H1 (cell line): ENCODE measurements at regions not wholly inside any gene's neighbourhood (a gene's known extent, or its start where the extent isn't known, plus 50 kb on each side); places are given as distances from the start of the nearest gene placed in this dataset.

Experiments
- CTCF ChIA-PET: fragments of 300-600 bp; sonication (Branson Sonifier 250); formaldehyde crosslinking; loops from one replicate; lab custom pipeline; 2021; ENCODE audit not compliant: partially characterized antibody; lab: Charles Lee
- POLR2A ChIA-PET: fragments of 300-600 bp; sonication (Branson Sonifier 250); formaldehyde crosslinking; loops from one replicate; lab custom pipeline; 2021; ENCODE audit warnings: inconsistent platforms; ENCODE audit not compliant: partially characterized antibody; lab: Charles Lee
- DNase-seq, 2 experiments: peaks; one replicate each; pipeline versions ENCODE4 v3.0.0 to v3.0.0-alpha.2; 2010 to 2022; ENCODE audit warnings: low spot score in 2 of 2, low read depth in 1 of 2, mixed read lengths in 1 of 2
- FAIRE-seq: peaks from 2 replicates; lab custom pipeline; 2011; peaks lifted over from hg19 to GRCh38; lab: Jason Lieb, UNC
- H2AFZ ChIP-seq: 2 replicates; pipeline ENCODE4 v1.8.1; 2012; ENCODE audit warnings: low read length, inconsistent platforms
- H2AK5ac ChIP-seq: 2 replicates; pipeline ENCODE4 v1.6.1; 2013; ENCODE audit warnings: low read depth, low read length
- H2BK120ac ChIP-seq: replicated peaks from 2 replicates; pipeline ENCODE3; 2013; ENCODE audit warnings: low read depth, low read length, inconsistent platforms
- H2BK12ac ChIP-seq: 2 replicates; pipeline ENCODE4 v1.6.1; 2013; ENCODE audit warnings: low read depth, low read length
- H2BK15ac ChIP-seq: 2 replicates; pipeline ENCODE4 v1.6.1; 2013; ENCODE audit warnings: low read length
- H2BK20ac ChIP-seq: 2 replicates; pipeline ENCODE4 v1.6.1; 2013; ENCODE audit warnings: low read length
- H2BK5ac ChIP-seq: 2 replicates; pipeline ENCODE4 v1.6.1; 2013; ENCODE audit warnings: low read depth, low read length
- H3K14ac ChIP-seq: 2 replicates; pipeline ENCODE4 v1.6.1; 2013; ENCODE audit warnings: inconsistent platforms; ENCODE audit not compliant: insufficient read length
- H3K18ac ChIP-seq: 2 replicates; pipeline ENCODE4 v1.6.1; 2013; ENCODE audit warnings: low read length; ENCODE audit errors: extremely low read depth
- H3K23ac ChIP-seq: 2 replicates; pipeline ENCODE4 v1.6.1; 2013; ENCODE audit warnings: inconsistent platforms; ENCODE audit not compliant: insufficient read length
- H3K23me2 ChIP-seq: 2 replicates; pipeline ENCODE4 v1.6.1; 2013; ENCODE audit warnings: low read depth, low read length
- H3K27ac ChIP-seq: 2 replicates; pipeline ENCODE4 v1.6.1; 2011; ENCODE audit warnings: low read depth, low read length, inconsistent platforms
- H3K27me3 ChIP-seq, 4 experiments: replicated peaks in 1 of 4; 1 replicate in 1 of 4; 2 replicates in 3 of 4; pipeline versions ENCODE4 v1.6.1 to v1.8.1; 2011 to 2013; ENCODE audit warnings: low read length in 3 of 4, mild to moderate bottlenecking in 3 of 4, inconsistent platforms in 2 of 4, mixed read lengths in 2 of 4, moderate library complexity in 1 of 4; ENCODE audit not compliant: control insufficient read depth in 3 of 4, insufficient read depth in 3 of 4; ENCODE audit errors: extremely low read depth in 1 of 4
- H3K36me3 ChIP-seq, 4 experiments: 2 replicates each; pipeline versions ENCODE4 v1.6.1 to v1.8.1; 2011 to 2013; ENCODE audit warnings: mild to moderate bottlenecking in 4 of 4, low read length in 3 of 4, moderate library complexity in 2 of 4, control low read depth in 1 of 4, inconsistent platforms in 1 of 4; ENCODE audit not compliant: insufficient read depth in 4 of 4, control insufficient read depth in 2 of 4
- H3K4ac ChIP-seq: replicated peaks from 2 replicates; pipeline ENCODE3; 2013; ENCODE audit warnings: low read length, low read depth, mixed read lengths, inconsistent platforms; ENCODE audit not compliant: insufficient read length
- H3K4me1 ChIP-seq, 4 experiments: replicated peaks in 1 of 4; 1 replicate in 1 of 4; 2 replicates in 3 of 4; pipeline versions ENCODE4 v1.6.1 to v1.8.1; 2011 to 2013; ENCODE audit warnings: low read length in 3 of 4, inconsistent platforms in 2 of 4, mixed read lengths in 1 of 4; ENCODE audit not compliant: insufficient read depth in 4 of 4, control insufficient read depth in 3 of 4
- H3K4me2 ChIP-seq, 2 experiments: 2 replicates each; pipeline versions ENCODE4 v1.6.1 to v1.8.1; 2011 to 2013; ENCODE audit warnings: low read depth in 2 of 2, low read length in 2 of 2, control low read depth in 1 of 2, inconsistent platforms in 1 of 2, mild to moderate bottlenecking in 1 of 2; ENCODE audit not compliant: insufficient read depth in 1 of 2
- H3K4me3 ChIP-seq, 4 experiments: fragments of 200-600, 300-600 bp in 1 of 4; sonication (generic), shearing (Covaris generic), sonication (Bioruptor Twin) in 1 of 4; 2 replicates each; pipeline versions ENCODE4 v1.5.1 to v1.8.1; 2011 to 2016; ENCODE audit warnings: low read length in 4 of 4, low read depth in 3 of 4, control low read depth in 2 of 4, inconsistent platforms in 2 of 4, mild to moderate bottlenecking in 2 of 4, mixed read lengths in 1 of 4, moderate library complexity in 1 of 4; ENCODE audit not compliant: insufficient read depth in 2 of 4; ENCODE audit errors: extremely low read depth in 1 of 4
- H3K56ac ChIP-seq: replicated peaks from 2 replicates; pipeline ENCODE3; 2013; ENCODE audit warnings: low read depth, mild to moderate bottlenecking, mixed read lengths, low read length, inconsistent platforms; ENCODE audit not compliant: insufficient read length
- H3K79me1 ChIP-seq: 2 replicates; pipeline ENCODE4 v1.6.1; 2013; ENCODE audit warnings: low read depth, low read length, control low read depth
- H3K79me2 ChIP-seq, 2 experiments: 2 replicates each; pipeline versions ENCODE4 v1.6.1 to v1.8.1; 2012 to 2013; ENCODE audit warnings: low read length in 2 of 2, mild to moderate bottlenecking in 2 of 2, inconsistent platforms in 1 of 2; ENCODE audit not compliant: insufficient read depth in 2 of 2, control insufficient read depth in 1 of 2
- H3K9ac ChIP-seq, 4 experiments: replicated peaks in 1 of 4; 1 replicate in 1 of 4; 2 replicates in 3 of 4; pipeline versions ENCODE4 v1.6.1 to v1.8.1; 2011 to 2013; ENCODE audit warnings: low read depth in 3 of 4, low read length in 3 of 4, control low read depth in 2 of 4, mild to moderate bottlenecking in 2 of 4, moderate library complexity in 2 of 4, inconsistent platforms in 1 of 4; ENCODE audit errors: extremely low read depth in 1 of 4
- H3K9me3 ChIP-seq, 2 experiments: 2 replicates each; pipeline versions ENCODE4 v1.6.1 to v1.8.1; 2012 to 2013; ENCODE audit warnings: mild to moderate bottlenecking in 2 of 2, moderate library complexity in 2 of 2, control low read depth in 1 of 2, inconsistent platforms in 1 of 2, low read depth in 1 of 2, low read length in 1 of 2, mixed read lengths in 1 of 2; ENCODE audit not compliant: insufficient read depth in 2 of 2
- H4K20me1 ChIP-seq, 2 experiments: replicated peaks in 1 of 2; 2 replicates each; pipeline versions ENCODE3 to v1.8.1; 2011 to 2013; ENCODE audit warnings: inconsistent platforms in 2 of 2, low read length in 2 of 2, mild to moderate bottlenecking in 1 of 2; ENCODE audit not compliant: insufficient read depth in 2 of 2, control insufficient read depth in 1 of 2
- H4K5ac ChIP-seq: 2 replicates; pipeline ENCODE4 v1.6.1; 2013; ENCODE audit warnings: low read length, low read depth, mixed read lengths, inconsistent platforms; ENCODE audit not compliant: insufficient read length
- H4K8ac ChIP-seq: 2 replicates; pipeline ENCODE4 v1.8.0; 2013; ENCODE audit warnings: mild to moderate bottlenecking, moderate library complexity, low read length, inconsistent platforms; ENCODE audit not compliant: insufficient read depth; ENCODE audit errors: extremely low read depth
- H4K91ac ChIP-seq: replicated peaks from 2 replicates; pipeline ENCODE3; 2013; ENCODE audit warnings: low read length, mixed read lengths, inconsistent platforms; ENCODE audit not compliant: insufficient read length
- BRCA1 ChIP-seq: IDR thresholded peaks from 2 replicates; pipeline ENCODE4 v1.6.1; 2012; ENCODE audit warnings: low read depth, low read length, improper control_type of control experiment
- EGR1 ChIP-seq: IDR thresholded peaks from 2 replicates; pipeline ENCODE4 v1.6.1; 2011; ENCODE audit warnings: low read depth, low read length, borderline replicate concordance
- EP300 ChIP-seq, 2 experiments: IDR thresholded peaks; 1 replicate in 1 of 2; 2 replicates in 1 of 2; pipeline ENCODE4 v1.6.1; 2011 to 2012; ENCODE audit warnings: low read depth in 2 of 2, low read length in 2 of 2, mild to moderate bottlenecking in 2 of 2, borderline replicate concordance in 1 of 2, inconsistent platforms in 1 of 2, moderate library complexity in 1 of 2
- GTF2F1 ChIP-seq: IDR thresholded peaks from 2 replicates; pipeline ENCODE4 v1.6.1; 2012; ENCODE audit warnings: low read depth, low read length, improper control_type of control experiment, borderline replicate concordance
- KDM4A ChIP-seq: IDR thresholded peaks from one replicate; pipeline ENCODE4 v1.7.1; 2012; ENCODE audit warnings: low read depth, mild to moderate bottlenecking, moderate library complexity, low read length, inconsistent platforms; ENCODE audit not compliant: severe bottlenecking
- POU5F1 ChIP-seq: IDR thresholded peaks from 2 replicates; pipeline ENCODE4 v1.6.1; 2011; ENCODE audit warnings: low read depth, mild to moderate bottlenecking, low read length, moderate library complexity
- RAD21 ChIP-seq, 2 experiments: IDR thresholded peaks in 1 of 2; conservative IDR thresholded peaks in 1 of 2; 2 replicates each; pipeline ENCODE4 v1.6.1; 2011; ENCODE audit warnings: low read depth in 2 of 2, low read length in 2 of 2, improper control_type of control experiment in 1 of 2, inconsistent platforms in 1 of 2, mild to moderate bottlenecking in 1 of 2, moderate library complexity in 1 of 2
- SUZ12 ChIP-seq: fragments of 200-600 bp; sonication (generic); IDR thresholded peaks from 2 replicates; pipeline ENCODE4 v1.6.1; 2012; ENCODE audit warnings: mild to moderate bottlenecking, inconsistent platforms, low read length, moderate library complexity, mixed read lengths
- TBP ChIP-seq: IDR thresholded peaks from 2 replicates; pipeline ENCODE4 v1.6.1; 2011; ENCODE audit warnings: low read depth, low read length, improper control_type of control experiment
- WGBS, 2 experiments: shearing (Covaris generic) in 1 of 2; methylation state at CpG; one replicate each; pipeline versions ENCODE4 v1.1.6 to v1.1.7; 2013 to 2015; ENCODE audit warnings: low lambda C conversion rate in 2 of 2, mixed read lengths in 2 of 2, inconsistent platforms in 1 of 2, low coverage in 1 of 2, missing lambda C conversion rate in 1 of 2; ENCODE audit not compliant: insufficient replicate concordance in 2 of 2, insufficient coverage in 1 of 2, insufficient read length in 1 of 2; ENCODE audit errors: extremely low coverage in 1 of 2, missing lambda C conversion rate in 1 of 2; 5-methylcytosine and 5-hydroxymethylcytosine counted together
- TF ChIP-seq, protein P1 (sequence below), 3 experiments: IDR thresholded peaks; 1 replicate in 2 of 3; 2 replicates in 1 of 3; pipeline versions ENCODE4 v1.5.1 to v1.6.1; 2011; ENCODE audit warnings: low read length in 3 of 3, mild to moderate bottlenecking in 3 of 3, inconsistent platforms in 2 of 3, low read depth in 1 of 3, moderate library complexity in 1 of 3; ENCODE audit not compliant: insufficient read depth in 1 of 3; ENCODE audit errors: control extremely low read depth in 1 of 3

DNA sequence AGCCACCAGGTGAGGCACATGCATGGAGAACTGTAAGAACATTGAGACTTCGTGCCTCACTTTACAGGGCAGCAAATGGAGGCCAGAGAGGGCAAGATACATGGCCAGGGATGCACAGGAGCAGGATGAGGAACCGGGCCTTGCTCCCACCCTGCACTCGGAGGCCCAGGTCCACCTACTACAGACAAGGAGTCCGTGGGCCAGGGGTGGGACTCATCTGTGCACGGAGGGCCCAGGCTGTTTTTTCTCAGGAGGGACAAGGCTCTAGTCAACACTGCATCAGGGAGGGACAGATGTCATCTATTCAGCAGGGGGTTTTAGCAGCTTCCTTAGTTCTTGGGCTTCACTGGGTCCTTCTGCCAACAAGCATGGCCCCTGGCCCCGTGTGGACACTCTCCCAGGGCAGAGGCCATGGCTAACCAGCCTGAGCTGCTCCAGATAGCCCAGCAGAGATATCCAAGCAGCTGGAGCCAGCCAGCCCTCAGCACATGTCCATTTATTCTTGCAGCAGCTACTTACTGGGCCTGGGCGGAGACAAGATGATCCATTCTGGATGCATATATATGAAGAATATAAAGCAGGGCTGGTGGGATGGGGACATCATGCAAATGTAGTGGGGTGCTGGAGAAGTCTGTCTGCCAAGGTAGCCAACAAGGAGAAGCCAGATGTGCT is 134.5 kb upstream of the RET start:
- Histone ChIP-seq H4K5ac (no peak overlapping the region), H2BK20ac (no peak overlapping the region), H4K20me1 (no peaks in the 10 kb centered on the region), H3K27ac (no peak overlapping the region), H4K8ac (no peak overlapping the region), H3K9ac (no peak overlapping the region), H4K91ac (no peak overlapping the region), H3K36me3 (no peaks in the 10 kb centered on the region), H3K4ac (no peak overlapping the region), H3K4me3 (no peak overlapping the region), H2BK15ac (no peak overlapping the region), H2BK120ac (no peak overlapping the region), H3K27me3 (no peaks in the 10 kb centered on the region), H3K56ac (no peak overlapping the region), H3K23me2 (no peaks in the 10 kb centered on the region), H3K79me2 (no peaks in the 10 kb centered on the region), H3K9me3 (no peaks in the 10 kb centered on the region), H3K14ac (no peak overlapping the region), H3K23ac (no peak overlapping the region), H3K4me2 (no peak overlapping the region), H3K79me1 (no peaks in the 10 kb centered on the region), H2AK5ac (no peak overlapping the region), H3K18ac (no peak overlapping the region), H3K4me1 (no peaks in the 10 kb centered on the region; a peak in 1 of 7 replicates), H2AFZ (no peak overlapping the region), H2BK5ac (no peak overlapping the region), H2BK12ac (no peak overlapping the region)
- FAIRE-seq (no peak), DNase-seq (peak in 1 of 2 experiments; percentile 23)
- ChIA-PET CTCF (interaction anchor here (0.8 to 3.6 kb wide), 4 partner anchors 9 to 136 kb away, joined by 3 to 17 read pairs (median 5); no protein-coding TSS in a partner anchor), POLR2A (interaction anchor here (1.2 kb wide), 1 partner anchor 10 kb away, joined by 3 read pairs; no protein-coding TSS in a partner anchor)
- WGBS, 2 experiments: 91% methylated on average over 5 of the region's 7 CpGs; no CpG with 5 or more reads in 1 of the 2 experiments
- TF ChIP-seq BRCA1: no peak
- TF ChIP-seq KDM4A: no peak
- TF ChIP-seq, protein P1, sequence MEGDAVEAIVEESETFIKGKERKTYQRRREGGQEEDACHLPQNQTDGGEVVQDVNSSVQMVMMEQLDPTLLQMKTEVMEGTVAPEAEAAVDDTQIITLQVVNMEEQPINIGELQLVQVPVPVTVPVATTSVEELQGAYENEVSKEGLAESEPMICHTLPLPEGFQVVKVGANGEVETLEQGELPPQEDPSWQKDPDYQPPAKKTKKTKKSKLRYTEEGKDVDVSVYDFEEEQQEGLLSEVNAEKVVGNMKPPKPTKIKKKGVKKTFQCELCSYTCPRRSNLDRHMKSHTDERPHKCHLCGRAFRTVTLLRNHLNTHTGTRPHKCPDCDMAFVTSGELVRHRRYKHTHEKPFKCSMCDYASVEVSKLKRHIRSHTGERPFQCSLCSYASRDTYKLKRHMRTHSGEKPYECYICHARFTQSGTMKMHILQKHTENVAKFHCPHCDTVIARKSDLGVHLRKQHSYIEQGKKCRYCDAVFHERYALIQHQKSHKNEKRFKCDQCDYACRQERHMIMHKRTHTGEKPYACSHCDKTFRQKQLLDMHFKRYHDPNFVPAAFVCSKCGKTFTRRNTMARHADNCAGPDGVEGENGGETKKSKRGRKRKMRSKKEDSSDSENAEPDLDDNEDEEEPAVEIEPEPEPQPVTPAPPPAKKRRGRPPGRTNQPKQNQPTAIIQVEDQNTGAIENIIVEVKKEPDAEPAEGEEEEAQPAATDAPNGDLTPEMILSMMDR (IDR thresholded peaks at IDR 0.05; ENCODE audit: control extremely low read depth in 1 of 3, insufficient read depth in 1 of 3, low read depth in 1 of 3, low read length in 3 of 3): no peak
- no peak for TF ChIP-seq GTF2F1
- TF ChIP-seq TBP: no peak
- no peak for TF ChIP-seq RAD21 (IDR thresholded peaks at IDR 0.05 in 1 of 2, conservative IDR thresholded peaks at IDR 0.05 in 1 of 2; ENCODE audit: low read depth in 2 of 2, low read length in 2 of 2)
- TF ChIP-seq SUZ12: no peak
- no peak for TF ChIP-seq POU5F1
- no peak for TF ChIP-seq EP300 (IDR thresholded peaks at IDR 0.05; ENCODE audit: borderline replicate concordance in 1 of 2, low read depth in 2 of 2, low read length in 2 of 2)
- TF ChIP-seq EGR1: no peak
